GM10266 (cell line): ENCODE measurements at regions not wholly inside any gene's neighbourhood (a gene's known extent, or its start where the extent isn't known, plus 50 kb on each side); places are given as distances from the start of the nearest gene placed in this dataset.

Source experiments
- DNase-seq: peaks from one replicate; pipeline ENCODE4 v3.0.0; 2012; ENCODE audit errors: extremely low spot score
- CTCF ChIP-seq: IDR thresholded peaks from 2 replicates; pipeline ENCODE4 v1.5.1; 2012; ENCODE audit warnings: mild to moderate bottlenecking, low read depth; ENCODE audit not compliant: control insufficient read depth, insufficient read depth; ENCODE audit errors: missing control alignments

- no peak for TF ChIP-seq CTCF
- no peak for DNase-seq
Measured at GRCh38 chr1:8194481-8195227, 123.3 kb upstream of the SLC45A1 start.

DNA sequence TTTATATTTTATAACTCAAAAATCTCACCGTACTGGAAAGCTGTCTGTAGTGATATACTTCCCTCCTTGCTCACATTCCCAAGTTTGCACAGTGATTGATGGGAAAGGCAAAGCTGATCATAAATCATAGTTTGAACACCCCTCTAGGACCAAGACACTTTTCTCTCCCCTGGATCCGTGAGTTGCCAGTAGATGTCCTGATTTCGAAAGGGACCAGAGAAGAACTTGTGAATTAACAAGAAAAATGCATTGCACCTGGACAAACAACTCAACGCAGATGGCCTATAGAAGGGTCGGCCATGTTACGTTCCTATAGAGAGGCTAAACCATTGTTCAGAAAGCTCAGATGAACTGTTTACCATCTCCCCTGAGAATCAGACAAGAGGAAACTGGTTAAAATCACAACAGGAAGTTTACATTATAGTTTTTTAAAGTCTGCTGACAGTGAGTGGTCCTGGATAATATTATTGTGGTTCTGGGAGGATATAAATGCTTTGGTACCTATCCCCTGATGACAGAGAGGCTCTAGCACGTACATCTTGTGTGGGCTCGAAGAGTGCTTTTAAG lies 124.0 kb upstream of the SLC45A1 start:
- no peak for TF ChIP-seq CTCF
- no peak for DNase-seq

- no peak for DNase-seq
- no peak for TF ChIP-seq CTCF
Measured at GRCh38 chr1:8191474-8191873, 126.4 kb upstream of the SLC45A1 start.

DNA sequence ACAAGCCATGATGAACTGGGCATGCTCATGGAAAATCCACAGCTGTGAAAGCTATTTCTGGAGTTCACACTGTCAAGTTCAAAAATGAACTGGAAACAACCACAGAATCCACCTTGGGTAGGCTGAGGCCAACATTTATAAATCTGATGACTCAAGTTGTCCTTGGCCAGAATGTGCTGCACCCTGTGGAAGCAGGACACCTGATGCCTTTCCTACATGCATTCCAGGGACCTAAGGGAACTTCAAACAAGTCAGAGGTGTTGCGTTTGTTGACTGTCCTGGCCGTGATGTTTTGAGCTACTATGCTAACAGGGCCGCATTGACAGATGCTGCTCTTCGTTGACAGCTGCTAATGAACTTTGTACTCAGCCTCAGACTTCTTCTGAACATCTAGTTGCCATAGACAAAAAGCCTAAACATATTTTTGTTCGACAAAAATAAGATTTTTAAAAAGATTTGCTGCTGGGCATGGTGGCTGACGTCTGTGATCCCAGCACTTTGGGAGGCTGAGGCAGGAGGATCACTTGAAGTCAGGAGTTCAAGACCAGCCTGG lies 127.9 kb upstream of the SLC45A1 start:
- DNase-seq, result no peak

GRCh38 chr1:8185400-8185799 lies 132.5 kb upstream of the SLC45A1 start:
- no peak for TF ChIP-seq CTCF
- no peak for DNase-seq

More for the DNA sequence above, 127.9 kb upstream of the SLC45A1 start:
- TF ChIP-seq CTCF, result no peak

DNA sequence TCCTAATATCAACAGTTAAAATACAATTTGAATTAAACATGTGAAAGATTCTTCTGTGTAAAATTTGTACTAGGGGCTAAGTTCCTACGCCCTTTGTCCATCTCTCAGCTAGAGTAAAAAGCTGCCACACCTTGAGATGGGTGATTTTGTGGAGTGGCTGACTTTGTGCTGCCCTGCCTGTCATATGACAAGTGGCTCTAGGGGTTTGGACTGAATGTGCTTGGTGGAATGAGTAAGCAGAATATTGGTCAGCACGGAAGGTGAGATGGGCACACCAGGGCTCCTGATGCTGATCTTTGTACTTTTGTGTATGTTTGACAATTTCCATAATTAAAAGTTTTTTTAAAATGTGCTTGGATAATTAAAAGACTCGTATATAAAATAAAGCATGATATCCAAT lies 133.6 kb upstream of the SLC45A1 start:
- DNase-seq, result no peak
- no peak for TF ChIP-seq CTCF
